Spleen (tissue), 7 donors: ENCODE measurements at regions not wholly inside any gene's neighbourhood (a gene's known extent, or its start where the extent isn't known, plus 50 kb on each side); places are given as distances from the start of the nearest gene placed in this dataset.

ENCODE experiments used
- POLR2A ChIP-seq, 3 donors: fragments of 450-650 bp; IDR thresholded peaks; one replicate each; pipeline ENCODE4 v1.5.1; 2017; ENCODE audit warnings: antibody characterized with exemption in 3 of 3, mild to moderate bottlenecking in 1 of 3
- POLR2AphosphoS5 ChIP-seq, 3 donors: sonication (generic); formaldehyde crosslinking; IDR thresholded peaks; one replicate each; pipeline ENCODE4 v1.5.1; 2017; ENCODE audit warnings: antibody characterized with exemption in 3 of 3
- TF ChIP-seq, protein P1 (sequence below), 11 experiments: fragments of 200-600 bp in 7 of 11; fragments of 450-650 bp in 4 of 11; sonication (generic) in 4 of 11; IDR thresholded peaks in 8 of 11; conservative IDR thresholded peaks in 3 of 11; 1 replicate in 7 of 11; 2 replicates in 4 of 11; pipeline versions ENCODE4 v1.4.0 to v1.8.0; 2016 to 2021; ENCODE audit warnings: antibody characterized with exemption in 11 of 11, inconsistent platforms in 4 of 11, mild to moderate bottlenecking in 1 of 11
- donor health status: DM: no; HTN: no; CAD: no; lungs with moderate emphysema.
- donor health status: DM: no; HTN: no; CAD: no.
- donor health status: DM: no; HTN: no; CAD: no.

DNA sequence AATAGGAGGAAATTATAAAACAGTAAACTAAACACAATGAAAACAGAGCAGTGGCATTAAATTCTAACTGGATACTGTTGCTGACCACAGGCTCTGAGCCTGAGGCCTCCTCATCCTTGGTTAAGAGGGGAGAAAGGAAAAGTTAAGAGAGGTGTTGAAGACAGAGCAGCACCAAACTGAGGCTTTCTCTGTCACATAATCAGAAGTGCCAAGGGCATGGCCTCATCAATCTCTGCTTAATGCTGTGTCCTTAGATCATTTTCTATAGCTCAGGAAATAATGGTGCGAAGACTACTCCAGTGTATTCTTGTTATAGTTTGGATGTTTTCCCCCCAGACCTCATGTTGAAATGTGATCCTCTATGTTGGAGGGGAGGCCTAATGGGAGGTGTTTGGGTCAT lies 160.9 kb upstream of the SLC1A4 start:
- TF ChIP-seq, protein P1, sequence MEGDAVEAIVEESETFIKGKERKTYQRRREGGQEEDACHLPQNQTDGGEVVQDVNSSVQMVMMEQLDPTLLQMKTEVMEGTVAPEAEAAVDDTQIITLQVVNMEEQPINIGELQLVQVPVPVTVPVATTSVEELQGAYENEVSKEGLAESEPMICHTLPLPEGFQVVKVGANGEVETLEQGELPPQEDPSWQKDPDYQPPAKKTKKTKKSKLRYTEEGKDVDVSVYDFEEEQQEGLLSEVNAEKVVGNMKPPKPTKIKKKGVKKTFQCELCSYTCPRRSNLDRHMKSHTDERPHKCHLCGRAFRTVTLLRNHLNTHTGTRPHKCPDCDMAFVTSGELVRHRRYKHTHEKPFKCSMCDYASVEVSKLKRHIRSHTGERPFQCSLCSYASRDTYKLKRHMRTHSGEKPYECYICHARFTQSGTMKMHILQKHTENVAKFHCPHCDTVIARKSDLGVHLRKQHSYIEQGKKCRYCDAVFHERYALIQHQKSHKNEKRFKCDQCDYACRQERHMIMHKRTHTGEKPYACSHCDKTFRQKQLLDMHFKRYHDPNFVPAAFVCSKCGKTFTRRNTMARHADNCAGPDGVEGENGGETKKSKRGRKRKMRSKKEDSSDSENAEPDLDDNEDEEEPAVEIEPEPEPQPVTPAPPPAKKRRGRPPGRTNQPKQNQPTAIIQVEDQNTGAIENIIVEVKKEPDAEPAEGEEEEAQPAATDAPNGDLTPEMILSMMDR (IDR thresholded peaks at IDR 0.05 in 8 of 11, conservative IDR thresholded peaks at IDR 0.05 in 3 of 11) = no peak
- TF ChIP-seq POLR2A (IDR thresholded peaks at IDR 0.05) = no peak
- no peak for TF ChIP-seq POLR2AphosphoS5 (IDR thresholded peaks at IDR 0.05)
